Transverse colon (tissue), 4 donors: ENCODE measurements at regions not wholly inside any gene's neighbourhood (a gene's known extent, or its start where the extent isn't known, plus 50 kb on each side); places are given as distances from the start of the nearest gene placed in this dataset.

Source experiments
- DNase-seq: peaks from one replicate; pipeline ENCODE4 v3.0.0-alpha.2; 2019
- H3K27ac ChIP-seq, 4 donors: fragments of 200-600 bp; sonication (generic); 2 replicates each; pipeline ENCODE4 v1.5.1; 2016 to 2018; ENCODE audit warnings: inconsistent platforms in 4 of 4
- H3K27me3 ChIP-seq: fragments of 200-600 bp; sonication (generic); 2 replicates; pipeline ENCODE4 v1.5.1; 2017; ENCODE audit warnings: inconsistent platforms
- H3K36me3 ChIP-seq, 4 donors: fragments of 200-600 bp; sonication (generic); 2 replicates each; pipeline ENCODE4 v1.5.1; 2017 to 2019; ENCODE audit warnings: inconsistent platforms in 4 of 4
- H3K4me1 ChIP-seq, 4 donors: fragments of 200-600 bp; sonication (generic); 2 replicates each; pipeline ENCODE4 v1.5.1; 2017 to 2020; ENCODE audit warnings: inconsistent platforms in 4 of 4
- H3K4me3 ChIP-seq, 4 donors: fragments of 200-600 bp; sonication (generic); 1 replicate in 1 of 4; 2 replicates in 3 of 4; pipeline versions ENCODE4 v1.5.1 to v1.6.1; 2017 to 2019; ENCODE audit warnings: inconsistent platforms in 4 of 4
- H3K9me3 ChIP-seq, 2 donors: fragments of 200-600 bp; sonication (generic); 2 replicates each; pipeline ENCODE4 v1.5.1; 2017 to 2019; ENCODE audit warnings: inconsistent platforms in 2 of 2
- CTCF ChIP-seq, 5 experiments: fragments of 200-600 bp in 3 of 5; fragments of 450-650 bp in 2 of 5; sonication (generic) in 3 of 5; IDR thresholded peaks; 1 replicate in 2 of 5; 2 replicates in 3 of 5; pipeline ENCODE4 v1.5.1; 2016 to 2017; ENCODE audit warnings: antibody characterized with exemption in 5 of 5, inconsistent platforms in 3 of 5, mild to moderate bottlenecking in 2 of 5, moderate library complexity in 1 of 5
- EP300 ChIP-seq: sonication (generic); formaldehyde crosslinking; IDR thresholded peaks from one replicate; pipeline ENCODE4 v1.6.1; 2017; ENCODE audit warnings: antibody characterized with exemption, low read depth
- POLR2A ChIP-seq: fragments of 450-650 bp; IDR thresholded peaks from one replicate; pipeline ENCODE4 v1.6.1; 2016; ENCODE audit warnings: antibody characterized with exemption, mild to moderate bottlenecking, moderate library complexity
- POLR2AphosphoS5 ChIP-seq, 3 donors: sonication (generic); formaldehyde crosslinking; IDR thresholded peaks; one replicate each; pipeline ENCODE4 v1.6.1; 2016; ENCODE audit warnings: antibody characterized with exemption in 3 of 3
- WGBS, 2 donors: methylation state at CpG; one replicate each; pipeline ENCODE4 v1.1.5; 2018; ENCODE audit warnings: low coverage in 1 of 2; 5-methylcytosine and 5-hydroxymethylcytosine counted together
- in situ Hi-C, 4 donors: fragments of 200-750 bp; cut with MboI; loops; one replicate each; pipeline versions ENCODE4 v1.15.0 to v1.15.1; 2017; ENCODE audit warnings: low sequenced_read_pairs in 3 of 4, low pct_ligation_motif_present in 1 of 4, low pct_unique_long_range_greater_than_20kb in 1 of 4
- intact Hi-C: fragments of 100-400 bp; cut with DNase I; formaldehyde crosslinking; loops from one replicate; pipeline ENCODE4 v1.15.1; 2023; ENCODE audit warnings: low total_unique reads

- Histone ChIP-seq H3K9me3 (no peaks in the 10 kb centered on the region), H3K27ac (no peak overlapping the region), H3K36me3 (no peaks in the 10 kb centered on the region), H3K27me3 (no peaks in the 10 kb centered on the region), H3K4me3 (no peak overlapping the region), H3K4me1 (no peaks in the 10 kb centered on the region)
- intact Hi-C loops = no loop called here
- DNase-seq = no peak
- in situ Hi-C loops = no loop called here
- TF ChIP-seq CTCF (IDR thresholded peaks at IDR 0.05) (no peak), EP300 (no peak), POLR2A (no peak), POLR2AphosphoS5 (IDR thresholded peaks at IDR 0.05) (no peak)
Measured at GRCh38 chr11:28877340-28877739, 769.2 kb downstream of the METTL15 start.

GRCh38 chr11:28874706-28875105 is 766.5 kb downstream of the METTL15 start:
- TF ChIP-seq POLR2A (no peak), EP300 (no peak), CTCF (IDR thresholded peaks at IDR 0.05) (no peak), POLR2AphosphoS5 (IDR thresholded peaks at IDR 0.05) (no peak)
- DNase-seq = no peak
- no peak overlapping the region for H3K27ac ChIP-seq
- H3K27me3 ChIP-seq = no peaks in the 10 kb centered on the region
- H3K4me3 ChIP-seq = no peak overlapping the region
- H3K36me3 ChIP-seq = no peaks in the 10 kb centered on the region
- in situ Hi-C loops (no loop called here), intact Hi-C loops (no loop called here)
- no peaks in the 10 kb centered on the region for H3K9me3 ChIP-seq
- 61 to 67% methylated on average over 1 of the region's 1 CpG for WGBS, 2 donors
- no peaks in the 10 kb centered on the region for H3K4me1 ChIP-seq

GRCh38 chr11:28871090-28871489 is 762.9 kb downstream of the METTL15 start:
- 71 to 92% methylated on average over 1 of the region's 1 CpG for WGBS, 2 donors

GRCh38 chr11:28863422-28863821 is 755.2 kb downstream of the METTL15 start:
- 84% methylated on average over 2 of the region's 2 CpGs; no CpG with 5 or more reads in 1 of the 2 donors for WGBS, 2 donors
- Histone ChIP-seq H3K9me3 (no peaks in the 10 kb centered on the region), H3K4me1 (no peaks in the 10 kb centered on the region), H3K27ac (no peak overlapping the region), H3K36me3 (no peaks in the 10 kb centered on the region), H3K4me3 (no peak overlapping the region), H3K27me3 (no peaks in the 10 kb centered on the region)
- in situ Hi-C loops = no loop called here
- no peak for DNase-seq
- TF ChIP-seq CTCF (IDR thresholded peaks at IDR 0.05) (no peak), EP300 (no peak), POLR2AphosphoS5 (IDR thresholded peaks at IDR 0.05) (no peak), POLR2A (no peak)
- intact Hi-C loops = no loop called here

More at GRCh38 chr11:28871090-28871489, 762.9 kb downstream of the METTL15 start:
- Histone ChIP-seq H3K27me3 (no peaks in the 10 kb centered on the region), H3K9me3 (no peaks in the 10 kb centered on the region), H3K27ac (no peak overlapping the region), H3K4me1 (no peaks in the 10 kb centered on the region), H3K4me3 (no peak overlapping the region), H3K36me3 (no peaks in the 10 kb centered on the region)
- TF ChIP-seq CTCF (IDR thresholded peaks at IDR 0.05) = no peak
- no peak for TF ChIP-seq POLR2AphosphoS5 (IDR thresholded peaks at IDR 0.05)
- TF ChIP-seq POLR2A = no peak
- TF ChIP-seq EP300 = no peak
- intact Hi-C loops (no loop called here), in situ Hi-C loops (no loop called here)
- no peak for DNase-seq
